Left hindlimb (tissue), 1 donor: ENCODE measurements at regions not wholly inside any gene's neighbourhood (a gene's known extent, or its start where the extent isn't known, plus 50 kb on each side); places are given as distances from the start of the nearest gene placed in this dataset.
"Not testable (repeated sequence)": the region's sequence is repeated elsewhere in the genome, so short reads cannot be mapped to it uniquely, and the experiment has no call there.

ENCODE experiments used
- DNase-seq: peaks from one replicate; pipeline ENCODE4 v3.0.0-alpha.2; 2018

- DNase-seq: not testable (repeated sequence)
Measured at GRCh38 chr5:67919532-67919931, 296.0 kb upstream of the PIK3R1 start.

DNA sequence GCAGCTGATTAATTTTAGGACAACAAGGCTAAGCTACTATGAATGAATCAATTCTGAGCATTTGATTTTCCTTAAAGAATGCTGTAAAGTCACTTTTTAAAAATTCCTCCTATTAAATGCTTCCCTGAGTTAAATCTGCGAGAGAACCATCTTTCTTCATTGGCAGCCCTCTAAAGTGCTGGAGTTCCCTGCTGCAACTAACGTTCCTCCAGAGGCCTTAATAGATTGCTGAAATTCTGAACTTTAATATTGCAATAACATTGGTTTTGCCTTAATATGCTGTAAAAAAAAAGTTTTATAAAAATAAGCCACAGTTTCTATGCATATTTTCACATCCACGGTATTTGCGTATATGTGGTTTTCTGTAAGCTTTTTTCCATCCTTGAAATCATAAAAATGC, 298.0 kb upstream of the PIK3R1 start:
- no peak for DNase-seq

DNA sequence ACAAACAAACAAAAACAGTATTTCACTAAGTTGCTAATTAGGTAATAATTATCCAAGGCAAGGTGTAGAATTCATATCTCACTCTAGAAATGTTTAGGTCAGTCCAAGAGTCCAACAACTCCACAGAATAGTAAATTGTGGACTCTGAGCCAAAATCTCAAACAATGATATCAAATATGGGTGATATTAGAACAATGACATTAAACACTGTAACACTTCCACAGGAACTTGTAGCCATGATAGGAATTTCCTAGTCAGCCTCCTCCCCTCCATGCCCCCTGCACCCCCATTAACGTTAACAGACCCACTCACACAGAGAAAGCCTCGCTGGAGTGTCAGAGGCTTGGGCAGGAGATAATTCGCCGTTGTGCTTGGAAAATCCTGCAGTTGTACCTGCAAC, 305.0 kb upstream of the PIK3R1 start:
- no peak for DNase-seq

GRCh38 chr5:67908126-67908765, 307.3 kb upstream of the PIK3R1 start:
- no peak for DNase-seq

DNA sequence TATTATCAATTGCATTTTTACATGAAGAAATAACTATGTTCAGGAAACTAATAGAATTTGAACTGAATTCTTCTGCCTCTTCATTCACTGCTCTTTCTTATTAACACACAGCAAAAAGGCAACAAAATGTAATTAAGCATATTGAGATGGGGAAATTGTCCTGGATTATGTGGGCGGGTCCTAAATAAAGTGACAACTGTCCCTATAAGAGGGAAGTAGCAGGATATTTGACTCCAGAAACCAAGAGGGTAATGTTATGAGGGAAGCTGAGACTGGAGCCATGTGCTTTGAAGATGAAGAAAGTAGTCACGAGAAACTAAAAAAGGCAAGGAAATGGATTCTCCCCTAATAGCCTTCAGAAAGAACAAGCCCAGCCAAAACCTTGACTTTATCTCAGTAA, 311.2 kb upstream of the PIK3R1 start:
- no peak for DNase-seq

GRCh38 chr5:67903656-67904055, 311.9 kb upstream of the PIK3R1 start:
- no peak for DNase-seq

GRCh38 chr5:67903121-67903520, 312.4 kb upstream of the PIK3R1 start:
- no peak for DNase-seq

- no peak for DNase-seq
Measured at GRCh38 chr5:67902497-67902830, 313.1 kb upstream of the PIK3R1 start.

GRCh38 chr5:67901814-67902496, 313.6 kb upstream of the PIK3R1 start:
- no peak for DNase-seq

DNA sequence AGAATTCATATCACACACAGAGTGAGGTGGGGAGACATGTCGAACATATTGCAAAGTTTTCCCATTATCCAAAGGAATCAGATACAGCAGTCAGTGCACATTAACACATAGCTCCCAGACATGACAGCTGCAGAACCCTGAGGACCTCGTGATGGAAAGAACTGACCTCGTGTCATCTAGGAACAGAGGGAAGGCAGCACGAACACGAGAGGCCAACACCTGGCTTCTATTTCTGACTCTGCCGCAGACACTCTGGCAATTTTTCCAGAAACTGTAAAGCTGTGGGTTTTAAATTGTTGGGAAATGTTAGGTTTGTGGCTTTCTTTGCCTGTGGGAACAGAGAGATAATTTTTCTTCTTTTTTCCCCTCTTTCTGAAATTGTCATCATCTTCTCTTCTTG, 315.0 kb upstream of the PIK3R1 start:
- DNase-seq: peak; percentile 45

DNA sequence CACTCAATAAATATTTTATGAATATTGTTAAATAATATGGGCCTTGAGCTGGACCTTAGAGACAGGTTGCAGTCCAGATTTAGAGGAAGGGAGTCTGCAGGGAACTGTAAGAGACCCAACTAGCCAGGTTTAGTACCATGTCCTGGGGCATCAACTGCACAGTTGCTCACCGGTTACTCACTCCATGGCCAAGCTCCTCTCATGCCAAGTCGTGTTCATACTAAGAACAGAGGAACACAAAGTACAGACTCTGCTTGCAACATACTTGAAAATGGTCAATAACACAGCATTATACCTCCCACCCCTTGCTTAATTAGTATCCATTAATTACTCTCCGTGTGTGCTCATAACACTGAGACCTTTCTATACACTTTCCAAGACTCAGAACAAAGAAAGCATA, 317.6 kb upstream of the PIK3R1 start:
- no peak for DNase-seq

DNA sequence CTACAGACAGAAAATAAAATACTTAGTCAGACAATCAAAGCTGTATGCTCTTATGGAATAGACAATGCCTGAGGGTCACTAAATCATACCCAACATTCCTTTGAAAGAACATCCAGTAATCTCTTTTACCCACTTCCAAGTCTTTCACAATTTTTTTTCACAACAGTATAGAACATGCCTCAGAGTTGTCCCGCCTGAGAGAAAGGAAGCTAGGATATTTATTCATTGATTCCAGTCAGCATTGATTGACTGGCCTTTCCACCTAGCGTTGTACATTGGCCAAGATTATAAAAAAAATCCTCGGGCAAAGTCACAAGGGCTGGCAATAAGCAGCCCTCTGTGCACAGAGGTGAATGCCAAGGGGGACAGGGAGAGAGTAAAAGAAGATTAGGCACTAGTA, 318.1 kb upstream of the PIK3R1 start:
- no peak for DNase-seq

DNA sequence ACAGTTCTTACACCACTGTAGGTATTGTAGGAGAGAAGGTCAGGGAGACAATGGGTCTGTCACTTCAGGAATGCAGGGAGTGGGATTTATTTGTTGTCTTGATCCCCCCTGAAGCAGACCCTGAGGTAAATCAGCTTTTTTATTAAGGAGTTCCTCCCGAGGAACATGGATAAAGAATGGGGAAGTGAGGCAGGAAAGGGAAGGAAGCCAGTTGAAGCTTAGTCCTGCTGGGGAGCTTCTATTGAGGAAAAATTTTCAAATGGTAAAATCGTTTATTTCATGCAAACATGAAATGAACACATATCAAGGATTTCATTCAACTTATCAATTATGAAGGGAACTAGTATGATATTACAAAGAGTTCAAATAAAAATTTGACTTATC, 318.6 kb upstream of the PIK3R1 start:
- no peak for DNase-seq

DNA sequence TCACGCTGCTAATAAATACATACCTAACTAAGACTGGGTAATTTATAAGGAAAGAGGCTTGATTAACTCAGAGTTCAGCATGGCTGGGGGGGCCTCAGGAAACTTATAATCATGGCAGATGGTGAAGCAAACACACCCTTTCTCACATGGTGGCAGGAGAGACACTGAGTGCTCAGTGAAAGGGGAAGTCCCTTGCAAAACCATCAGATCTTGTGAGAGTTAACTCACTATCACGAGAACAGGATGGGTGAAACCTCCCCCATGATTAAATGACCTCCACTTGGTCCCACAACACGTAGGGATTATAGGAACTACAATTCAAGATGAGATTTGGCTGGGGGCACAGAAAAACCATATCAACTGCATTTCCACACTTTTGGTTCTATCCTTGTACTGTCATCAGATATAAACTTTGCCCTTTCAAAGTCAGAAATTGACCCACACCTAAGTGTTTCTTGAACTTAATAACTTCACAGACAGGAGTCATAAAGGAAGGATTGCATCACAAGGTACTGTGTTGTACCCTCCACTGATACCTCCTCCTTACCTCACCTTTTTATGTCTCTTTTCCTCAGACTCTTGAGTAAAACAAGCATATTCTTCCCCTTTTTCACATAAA, 319.1 kb upstream of the PIK3R1 start:
- DNase-seq: no peak

GRCh38 chr5:67889870-67890269, 325.7 kb upstream of the PIK3R1 start:
- not testable (repeated sequence) for DNase-seq

DNA sequence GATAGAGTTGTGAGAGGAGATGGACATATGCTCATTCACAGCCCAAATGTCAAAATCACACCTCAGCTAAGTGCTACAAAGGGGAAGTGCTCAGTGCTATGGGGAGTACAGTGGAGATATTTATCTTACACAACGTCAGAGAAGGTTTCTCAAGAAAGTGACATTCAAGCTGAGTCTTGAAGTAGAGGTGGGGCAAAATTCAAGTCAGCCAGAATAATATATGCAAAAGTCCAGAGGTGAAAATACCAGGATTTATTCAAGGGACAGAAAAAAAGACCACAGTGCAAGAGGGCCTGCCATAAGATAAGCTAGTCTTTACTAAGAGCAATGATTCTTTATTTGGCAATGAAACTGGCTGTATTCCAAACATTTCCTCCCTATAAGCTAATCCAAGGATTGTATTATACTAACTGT, 327.8 kb upstream of the PIK3R1 start:
- DNase-seq: no peak

DNA sequence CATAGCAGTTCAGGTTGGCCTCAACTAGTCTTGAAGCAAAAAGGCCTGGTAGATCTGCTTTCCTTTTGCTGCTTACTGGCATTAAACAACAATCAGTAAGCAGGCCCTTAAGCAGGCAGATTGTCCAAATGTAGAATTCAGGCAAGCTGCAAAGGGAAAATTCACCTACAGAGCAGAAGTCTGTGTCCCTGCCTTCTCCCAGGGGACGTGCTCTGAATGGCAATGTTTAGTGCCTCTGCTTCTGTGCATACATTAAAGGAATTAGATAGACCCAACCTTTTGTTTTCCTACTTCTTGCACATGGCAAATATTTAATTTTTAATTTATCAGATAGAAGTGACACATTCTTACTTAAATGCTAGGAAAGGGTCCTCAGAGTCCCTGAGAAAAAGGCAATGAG, 328.8 kb upstream of the PIK3R1 start:
- DNase-seq: no peak

DNA sequence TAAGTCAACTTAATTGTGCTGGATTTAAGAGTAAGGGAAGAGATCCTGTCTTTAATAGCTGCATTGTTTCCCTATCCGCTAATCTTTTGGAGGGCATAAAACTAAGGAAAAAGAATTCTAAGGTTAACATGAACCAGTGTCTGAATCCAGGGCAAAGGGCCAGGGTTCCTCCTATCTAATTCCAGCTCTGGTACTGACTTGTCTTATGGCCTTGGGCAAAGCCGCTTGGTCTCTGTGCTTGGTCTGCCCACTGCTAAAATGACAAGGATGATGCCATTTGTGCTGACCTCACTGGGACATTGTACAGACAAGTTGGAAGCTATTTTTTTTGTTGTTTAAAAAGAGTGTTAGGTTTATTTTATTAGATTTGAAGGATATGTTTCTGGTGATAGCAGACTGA, 334.7 kb upstream of the PIK3R1 start:
- no peak for DNase-seq

GRCh38 chr5:67880511-67880805, 335.1 kb upstream of the PIK3R1 start:
- no peak for DNase-seq

DNA sequence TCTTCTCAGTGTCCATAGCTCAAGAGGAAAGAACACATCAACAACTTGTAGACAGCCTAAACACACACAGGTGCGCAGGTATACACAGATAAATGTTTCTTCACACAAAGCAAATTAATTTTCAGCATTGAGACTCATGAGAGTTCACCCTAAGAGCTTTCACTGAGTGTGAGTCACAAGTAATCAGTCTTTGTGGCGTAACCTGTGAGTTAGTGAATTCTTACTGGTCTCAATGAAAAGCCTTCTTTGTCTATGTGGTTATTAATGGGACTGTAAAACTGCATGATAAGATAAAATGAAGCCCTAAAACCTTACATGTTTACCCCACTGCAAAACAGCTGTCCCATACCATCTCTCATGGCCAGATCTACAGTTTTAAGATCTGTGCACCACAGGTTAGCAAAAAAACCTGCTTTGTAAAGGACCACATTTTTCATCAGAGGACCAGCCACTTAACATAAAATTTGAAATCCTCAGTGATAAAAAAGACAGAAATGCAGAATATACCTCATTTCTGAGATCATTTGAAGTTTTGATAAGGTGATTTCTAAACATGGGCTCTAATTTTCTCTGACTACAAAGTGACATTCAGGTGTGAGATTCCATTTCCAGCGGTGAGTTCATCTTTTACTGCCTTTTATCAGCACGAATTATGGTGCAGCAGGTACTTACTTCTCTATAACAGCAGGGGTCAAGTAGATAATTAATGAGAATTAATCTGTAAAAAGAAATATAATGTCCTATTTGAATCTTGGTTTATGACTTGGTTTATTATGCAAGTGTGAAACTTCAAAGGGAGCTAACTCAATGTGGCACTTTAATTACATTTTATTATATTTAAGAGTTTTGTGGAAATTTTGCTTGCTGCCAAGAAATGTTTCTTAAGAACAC, 335.7 kb upstream of the PIK3R1 start:
- DNase-seq: no peak

DNA sequence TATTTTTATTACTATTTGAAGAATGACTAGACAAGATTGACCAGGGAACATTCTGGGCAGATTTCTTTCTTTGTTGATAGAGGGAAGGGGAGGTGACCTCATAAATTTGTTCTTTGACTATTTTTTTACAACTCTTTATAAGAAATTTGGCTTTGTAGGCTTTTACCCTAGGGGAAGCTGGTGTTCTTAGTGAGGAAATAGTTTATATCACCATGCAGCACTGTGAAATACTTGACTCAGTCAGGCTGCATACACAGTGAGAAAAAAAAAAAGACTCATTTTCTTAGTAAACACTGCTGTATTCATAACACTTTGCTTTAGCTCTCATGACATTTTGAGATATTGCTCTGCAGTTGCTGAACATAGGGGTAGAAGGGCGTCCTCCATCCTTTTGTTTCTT, 336.6 kb upstream of the PIK3R1 start:
- no peak for DNase-seq

DNA sequence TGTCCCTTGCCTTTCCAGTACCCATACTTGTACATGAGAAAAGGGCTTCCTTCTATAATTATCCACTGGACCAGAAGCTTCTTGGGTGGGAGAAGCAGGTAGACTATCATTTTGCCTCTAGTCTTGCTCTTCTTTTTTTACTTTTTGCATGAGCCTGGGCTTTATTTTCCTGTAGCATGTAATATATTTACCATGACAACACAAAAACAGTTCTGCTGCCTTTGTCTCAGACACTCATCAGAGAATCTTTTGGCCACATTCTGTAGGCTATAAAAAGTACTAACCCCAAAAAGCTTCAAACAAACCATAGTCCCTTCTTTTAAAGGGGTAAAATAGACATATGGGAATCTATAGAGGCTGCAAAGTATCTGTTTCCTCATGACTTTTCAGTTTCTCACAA, 339.2 kb upstream of the PIK3R1 start:
- DNase-seq: no peak

- peak; percentile 26 for DNase-seq
Measured at GRCh38 chr5:67875601-67876000, 340.0 kb upstream of the PIK3R1 start.

DNA sequence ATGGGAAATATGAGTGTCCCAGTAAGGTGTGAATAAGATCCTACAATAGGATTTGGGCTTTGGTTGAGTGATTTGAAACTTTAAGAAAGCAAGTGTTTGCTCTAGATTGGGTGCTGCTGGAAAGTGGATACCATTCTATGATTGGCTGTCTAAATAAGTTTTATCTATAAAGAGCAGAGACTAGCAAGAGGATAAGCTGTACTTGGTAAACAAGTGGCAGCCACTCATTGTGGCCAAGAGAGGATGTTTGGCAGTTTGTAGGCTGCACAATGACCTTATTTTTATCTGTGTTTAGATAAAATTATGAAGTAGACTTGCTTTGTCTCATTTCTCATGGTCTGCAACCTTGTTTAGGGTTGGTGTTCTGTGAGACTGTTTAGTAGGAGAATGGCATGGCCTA, 341.6 kb upstream of the PIK3R1 start:
- DNase-seq: no peak
